Glomerular endothelial cell (primary cell): ENCODE measurements at regions not wholly inside any gene's neighbourhood (a gene's known extent, or its start where the extent isn't known, plus 50 kb on each side); places are given as distances from the start of the nearest gene placed in this dataset.
"Not testable (repeated sequence)": the region's sequence is repeated elsewhere in the genome, so short reads cannot be mapped to it uniquely, and the experiment has no call there.

Experiments used
- DNase-seq: peaks from one replicate; pipeline ENCODE4 v3.0.0-alpha.2; 2011; ENCODE audit warnings: low read depth, low spot score; ENCODE audit errors: extremely low read depth

DNA sequence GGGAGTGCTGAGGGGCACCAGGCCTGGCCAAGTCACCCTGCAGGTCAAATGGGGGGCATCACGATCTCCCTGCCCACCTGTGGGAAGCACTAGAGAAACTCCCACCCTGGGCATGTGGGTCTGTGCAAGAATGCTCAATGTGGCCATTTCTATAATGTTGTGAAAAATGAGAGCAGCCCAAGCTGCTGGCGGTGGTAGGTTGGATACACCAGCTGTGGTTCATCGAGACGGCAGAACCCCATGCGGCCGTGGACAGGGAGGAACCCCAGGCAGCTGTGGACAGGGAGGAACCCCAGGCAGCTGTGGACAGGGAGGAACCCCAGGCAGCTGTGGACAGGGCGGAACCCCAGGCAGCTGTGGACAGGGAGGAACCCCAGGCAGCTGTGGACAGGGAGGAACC, 129.1 kb downstream of the BRD1 start:
- DNase-seq: not testable (repeated sequence)

DNA sequence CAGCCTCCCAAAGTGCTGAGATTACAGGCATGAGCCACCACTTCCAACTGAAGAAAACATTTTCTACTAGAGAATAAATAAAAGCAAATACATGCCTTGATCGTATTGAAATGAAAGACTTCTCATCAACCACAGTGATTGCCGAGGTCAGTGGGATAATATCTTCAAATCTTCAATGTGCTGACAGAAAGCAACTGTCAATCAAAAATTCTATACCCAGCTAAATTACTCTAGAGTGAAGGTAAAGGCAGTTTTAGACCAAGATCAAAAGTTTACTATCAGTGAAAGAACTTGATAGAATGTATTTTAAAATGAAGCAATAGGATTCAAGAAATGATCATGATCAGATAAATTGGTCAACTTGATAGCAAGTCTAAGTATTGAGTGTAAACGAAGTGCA, 130.6 kb downstream of the BRD1 start:
- DNase-seq: no peak

GRCh38 chr22:49694462-49695260, 133.0 kb downstream of the BRD1 start:
- DNase-seq: no peak

- no peak for DNase-seq
Measured at GRCh38 chr22:49693848-49694247, 133.8 kb downstream of the BRD1 start.

- DNase-seq: no peak
Measured at GRCh38 chr22:49693416-49693815, 134.3 kb downstream of the BRD1 start.

DNA sequence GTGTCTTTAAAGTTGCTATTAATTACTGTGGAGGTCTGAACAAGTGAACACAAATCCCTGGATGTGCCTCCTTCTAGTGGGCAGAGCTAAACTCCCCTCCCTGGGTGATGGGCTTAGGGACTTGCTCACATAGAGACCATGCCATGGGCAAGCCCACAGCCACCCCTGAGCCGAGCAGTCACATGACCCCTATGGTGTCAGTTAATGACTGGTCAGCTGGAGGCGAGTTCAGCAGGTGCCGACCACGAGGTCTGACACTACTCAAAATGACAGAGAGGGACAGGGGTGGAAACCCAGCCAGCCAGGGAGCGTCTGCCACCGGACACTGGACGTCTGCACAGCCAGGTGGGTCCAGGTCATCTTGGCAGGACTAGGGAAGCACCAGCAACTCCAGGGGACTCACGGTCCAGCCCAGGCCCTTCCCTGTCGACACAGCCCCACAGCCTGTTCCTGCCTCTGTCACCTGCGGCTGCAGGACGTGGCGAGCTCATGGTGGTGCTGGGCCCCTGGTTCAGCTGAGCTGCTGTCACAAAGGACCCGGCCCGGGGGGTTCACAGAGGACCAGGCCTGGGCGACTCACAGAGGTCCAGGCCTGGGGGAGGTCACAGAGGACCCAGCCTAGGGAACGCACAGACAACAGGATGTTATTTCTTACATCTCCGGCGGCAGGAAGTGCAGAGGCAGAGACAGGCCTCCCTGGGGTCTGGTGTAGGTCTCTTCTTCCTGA, 135.0 kb downstream of the BRD1 start:
- no peak for DNase-seq

GRCh38 chr22:49691256-49691655, 136.4 kb downstream of the BRD1 start:
- no peak for DNase-seq

- DNase-seq: no peak
Measured at GRCh38 chr22:49690454-49690853, 137.2 kb downstream of the BRD1 start.

GRCh38 chr22:49689858-49690257, 137.8 kb downstream of the BRD1 start:
- DNase-seq: no peak

DNA sequence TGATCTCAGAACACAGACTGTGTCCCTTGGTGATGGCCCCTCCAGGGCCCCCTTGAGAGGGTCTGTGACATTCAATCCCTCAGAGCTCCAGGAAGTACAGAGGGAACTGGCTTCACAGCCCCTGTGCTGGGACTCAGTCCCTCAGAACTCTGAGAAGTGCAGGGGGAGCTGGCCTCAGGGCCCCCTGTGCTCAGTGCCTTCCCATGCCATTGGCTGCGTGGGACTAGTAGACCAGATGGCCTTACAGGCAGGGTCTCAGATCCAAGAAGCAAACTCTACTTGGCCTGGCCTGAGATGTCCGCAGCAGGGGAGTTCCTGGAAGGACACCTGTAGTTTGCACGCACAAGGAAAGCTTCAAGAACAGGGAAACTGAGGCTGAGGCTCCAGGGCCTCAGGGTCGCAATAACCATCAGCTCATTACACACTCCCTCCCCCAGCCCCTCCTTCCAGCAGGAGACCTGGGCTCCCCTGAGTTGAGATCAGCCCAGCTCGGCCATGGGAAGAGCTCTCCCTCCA, 138.4 kb downstream of the BRD1 start:
- DNase-seq: no peak

GRCh38 chr22:49688516-49689254, 139.0 kb downstream of the BRD1 start:
- DNase-seq: no peak

GRCh38 chr22:49687786-49688515, 139.7 kb downstream of the BRD1 start:
- DNase-seq: no peak

DNA sequence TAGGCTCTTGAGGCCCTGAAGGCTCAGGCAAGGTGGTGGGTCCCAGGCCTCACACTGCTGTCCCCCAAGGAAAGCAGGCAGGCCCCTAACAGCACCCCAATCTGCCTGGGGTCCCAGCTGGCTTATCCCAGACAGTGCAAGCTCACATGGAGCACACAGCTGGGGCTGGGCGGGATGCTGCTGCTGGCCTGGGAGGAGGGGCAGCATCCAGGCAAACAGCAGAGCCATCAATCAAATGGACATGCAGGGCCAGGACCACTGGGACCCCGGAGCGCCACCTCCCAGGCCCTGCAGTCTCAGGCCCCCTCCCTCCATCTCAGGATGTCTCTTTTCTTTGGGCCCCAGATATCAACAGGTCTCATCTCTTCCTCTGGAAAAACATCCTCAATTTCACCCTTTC, 140.3 kb downstream of the BRD1 start:
- no peak for DNase-seq

GRCh38 chr22:49686495-49687219, 141.0 kb downstream of the BRD1 start:
- DNase-seq: no peak

GRCh38 chr22:49685686-49686085, 142.0 kb downstream of the BRD1 start:
- DNase-seq: no peak

DNA sequence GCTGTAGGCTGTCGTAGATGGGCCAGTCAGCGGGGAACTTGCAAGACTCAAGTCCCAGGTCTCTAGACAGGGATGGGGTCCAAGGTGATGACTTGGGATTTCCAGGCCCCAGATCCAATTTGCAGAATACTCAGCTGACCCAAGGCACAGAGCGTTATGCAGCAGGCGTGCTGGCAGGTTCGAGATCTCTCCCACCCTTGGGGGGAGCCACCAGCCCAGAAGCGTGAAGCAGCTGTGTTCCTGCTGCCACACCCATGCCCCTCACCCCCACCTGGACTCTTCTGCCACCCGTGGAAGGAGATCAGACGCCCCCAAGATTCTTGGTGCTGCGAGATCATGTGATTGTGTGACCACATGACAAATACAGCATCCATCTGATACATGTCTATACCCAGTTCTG, 142.6 kb downstream of the BRD1 start:
- DNase-seq: no peak

- DNase-seq: no peak
Measured at GRCh38 chr22:49683032-49683431, 144.6 kb downstream of the BRD1 start.

DNA sequence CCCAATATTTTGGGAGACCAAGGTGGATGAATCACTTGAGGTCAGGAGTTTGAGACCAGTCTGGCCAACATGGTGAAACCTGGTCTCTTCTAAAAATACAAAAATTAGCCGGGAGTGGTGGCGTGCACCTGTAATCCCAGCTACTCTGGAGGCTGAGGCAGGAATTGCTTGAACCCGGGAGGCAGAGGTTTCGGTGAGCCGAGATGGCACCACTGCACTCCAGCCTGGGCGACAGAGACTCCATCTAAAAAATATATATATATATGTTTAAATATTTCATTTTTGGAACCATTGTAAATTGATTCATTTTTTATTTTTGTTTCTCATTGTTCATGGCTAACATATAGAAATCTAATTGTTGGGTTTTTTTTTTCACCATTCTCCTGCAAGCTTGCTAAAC, 146.9 kb downstream of the BRD1 start:
- DNase-seq: not testable (repeated sequence)

DNA sequence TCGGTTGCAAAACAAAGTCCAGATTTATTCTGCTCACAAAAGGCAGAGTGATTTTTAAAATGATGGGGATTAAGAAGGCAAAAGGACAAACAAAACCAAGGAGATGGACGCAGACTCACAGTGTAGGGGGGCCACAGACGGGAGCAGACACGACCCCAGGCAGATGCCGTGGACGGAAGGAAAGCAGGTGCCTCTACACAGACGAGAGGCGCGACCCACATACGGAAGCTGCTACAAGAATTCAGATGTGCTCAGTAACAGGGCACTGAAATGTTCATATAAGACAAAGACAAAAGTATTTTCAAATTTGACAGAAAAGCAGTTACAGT, 148.9 kb downstream of the BRD1 start:
- DNase-seq: no peak

- no peak for DNase-seq
Measured at GRCh38 chr22:49678137-49678841, 149.4 kb downstream of the BRD1 start.
